GM19351 (cell line): ENCODE measurements at regions not wholly inside any gene's neighbourhood (a gene's known extent, or its start where the extent isn't known, plus 50 kb on each side); places are given as distances from the start of the nearest gene placed in this dataset.
A peak's percentile ranks its signal among the peaks of the same experiment; 100 is the strongest.
"Not testable (repeated sequence)": the region's sequence is repeated elsewhere in the genome, so short reads cannot be mapped to it uniquely, and the experiment has no call there.

Experiments
- ATAC-seq: cut with Tn5 transposase; IDR thresholded peaks from one replicate; pipeline ENCODE4 v1.9.1; 2021; ENCODE audit warnings: mild to moderate bottlenecking, moderate library complexity; ENCODE audit not compliant: unreplicated experiment

- ATAC-seq: not testable (repeated sequence)
Observed at GRCh38 chr15:20473465-20473864, 68.1 kb downstream of the GOLGA6L6 start.

GRCh38 chr15:20472983-20473382 lies 68.6 kb downstream of the GOLGA6L6 start:
- ATAC-seq: peak; percentile 56

- ATAC-seq: not testable (repeated sequence)
Observed at GRCh38 chr15:20470810-20471209, 70.8 kb downstream of the GOLGA6L6 start.

GRCh38 chr15:20441138-20441537 lies 100.5 kb downstream of the GOLGA6L6 start:
- ATAC-seq: not testable (repeated sequence)

- not testable (repeated sequence) for ATAC-seq
Observed at GRCh38 chr15:20440390-20440789, 101.2 kb downstream of the GOLGA6L6 start.

- not testable (repeated sequence) for ATAC-seq
Observed at GRCh38 chr15:20439111-20439510, 102.5 kb downstream of the GOLGA6L6 start.

- not testable (repeated sequence) for ATAC-seq
Observed at GRCh38 chr15:20438255-20438654, 103.3 kb downstream of the GOLGA6L6 start.

- not testable (repeated sequence) for ATAC-seq
Observed at GRCh38 chr15:20433468-20433867, 108.1 kb downstream of the GOLGA6L6 start.

- ATAC-seq: not testable (repeated sequence)
Observed at GRCh38 chr15:20430495-20430894, 111.1 kb downstream of the GOLGA6L6 start.

- ATAC-seq: not testable (repeated sequence)
Observed at GRCh38 chr15:20420710-20421109, 120.9 kb downstream of the GOLGA6L6 start.

GRCh38 chr15:20416618-20417017 lies 125.0 kb downstream of the GOLGA6L6 start:
- ATAC-seq: not testable (repeated sequence)

- not testable (repeated sequence) for ATAC-seq
Observed at GRCh38 chr15:20409667-20410198, 131.9 kb downstream of the GOLGA6L6 start.

GRCh38 chr15:20409247-20409646 lies 132.4 kb downstream of the GOLGA6L6 start:
- ATAC-seq: no peak

- ATAC-seq: no peak
Observed at GRCh38 chr15:20407553-20407952, 134.0 kb downstream of the GOLGA6L6 start.

GRCh38 chr15:20404571-20404970 lies 137.0 kb downstream of the GOLGA6L6 start:
- ATAC-seq: not testable (repeated sequence)

GRCh38 chr15:20402586-20402985 lies 139.0 kb downstream of the GOLGA6L6 start:
- ATAC-seq: not testable (repeated sequence)

- ATAC-seq: not testable (repeated sequence)
Observed at GRCh38 chr15:20401058-20401457, 140.5 kb downstream of the GOLGA6L6 start.

- not testable (repeated sequence) for ATAC-seq
Observed at GRCh38 chr15:20398680-20399079, 142.9 kb downstream of the GOLGA6L6 start.

GRCh38 chr15:20388161-20388560 lies 153.4 kb downstream of the GOLGA6L6 start:
- ATAC-seq: not testable (repeated sequence)

GRCh38 chr15:20386198-20386597 lies 155.4 kb downstream of the GOLGA6L6 start:
- ATAC-seq: no peak

GRCh38 chr15:20380199-20380598 lies 161.4 kb downstream of the GOLGA6L6 start:
- ATAC-seq: not testable (repeated sequence)

GRCh38 chr15:20376872-20377271 lies 164.7 kb downstream of the GOLGA6L6 start:
- ATAC-seq: no peak

- not testable (repeated sequence) for ATAC-seq
Observed at GRCh38 chr15:20372416-20372815, 169.2 kb downstream of the GOLGA6L6 start.
